NB4 (cell line): ENCODE measurements at regions not wholly inside any gene's neighbourhood (a gene's known extent, or its start where the extent isn't known, plus 50 kb on each side); places are given as distances from the start of the nearest gene placed in this dataset.

ENCODE experiments used
- DNase-seq: peaks from one replicate; pipeline ENCODE4 v3.0.0; 2010; ENCODE audit warnings: low read depth
- H3K4me3 ChIP-seq: one replicate; pipeline ENCODE4 v1.5.1; 2011; ENCODE audit warnings: mild to moderate bottlenecking, low read depth, low read length, moderate library complexity
- MYC ChIP-seq: IDR thresholded peaks from 2 replicates; pipeline ENCODE4 v1.6.1; 2011; ENCODE audit warnings: low read depth, low read length
- POLR2A ChIP-seq: IDR thresholded peaks from 2 replicates; pipeline ENCODE4 v1.6.1; 2011; ENCODE audit warnings: mild to moderate bottlenecking; ENCODE audit not compliant: insufficient read length; ENCODE audit errors: extremely low read depth
- TF ChIP-seq, protein P1 (sequence below): IDR thresholded peaks from one replicate; pipeline ENCODE4 v1.5.1; 2012; ENCODE audit warnings: low read depth, low read length
- TF ChIP-seq, protein P2 (sequence below): IDR thresholded peaks from 2 replicates; pipeline ENCODE4 v1.6.1; 2011; ENCODE audit warnings: low read depth, low read length

DNA sequence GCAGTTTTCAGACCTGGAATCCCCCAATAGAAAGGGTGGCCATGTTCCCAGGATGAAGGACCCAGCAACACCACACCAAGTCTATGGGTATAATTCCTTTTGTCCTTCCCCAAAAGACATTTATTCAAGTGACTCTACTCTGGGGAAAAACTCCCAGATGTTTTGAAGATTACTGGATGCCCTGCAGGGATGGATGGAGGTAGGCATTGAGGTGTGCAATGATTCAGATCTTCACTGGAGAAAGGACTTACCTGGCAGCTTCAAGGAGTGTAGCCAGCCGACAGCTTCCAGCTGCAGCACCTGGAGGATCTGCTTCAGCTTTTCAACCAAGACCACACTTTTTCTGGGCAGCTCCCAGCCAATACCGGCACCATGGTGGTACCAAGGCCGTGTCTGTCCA, 172.0 kb downstream of the BAMBI start:
- DNase-seq, result no peak
- H3K4me3 ChIP-seq, result no peak overlapping the region
- TF ChIP-seq MYC (no peak), POLR2A (no peak)
- TF ChIP-seq, protein P1, sequence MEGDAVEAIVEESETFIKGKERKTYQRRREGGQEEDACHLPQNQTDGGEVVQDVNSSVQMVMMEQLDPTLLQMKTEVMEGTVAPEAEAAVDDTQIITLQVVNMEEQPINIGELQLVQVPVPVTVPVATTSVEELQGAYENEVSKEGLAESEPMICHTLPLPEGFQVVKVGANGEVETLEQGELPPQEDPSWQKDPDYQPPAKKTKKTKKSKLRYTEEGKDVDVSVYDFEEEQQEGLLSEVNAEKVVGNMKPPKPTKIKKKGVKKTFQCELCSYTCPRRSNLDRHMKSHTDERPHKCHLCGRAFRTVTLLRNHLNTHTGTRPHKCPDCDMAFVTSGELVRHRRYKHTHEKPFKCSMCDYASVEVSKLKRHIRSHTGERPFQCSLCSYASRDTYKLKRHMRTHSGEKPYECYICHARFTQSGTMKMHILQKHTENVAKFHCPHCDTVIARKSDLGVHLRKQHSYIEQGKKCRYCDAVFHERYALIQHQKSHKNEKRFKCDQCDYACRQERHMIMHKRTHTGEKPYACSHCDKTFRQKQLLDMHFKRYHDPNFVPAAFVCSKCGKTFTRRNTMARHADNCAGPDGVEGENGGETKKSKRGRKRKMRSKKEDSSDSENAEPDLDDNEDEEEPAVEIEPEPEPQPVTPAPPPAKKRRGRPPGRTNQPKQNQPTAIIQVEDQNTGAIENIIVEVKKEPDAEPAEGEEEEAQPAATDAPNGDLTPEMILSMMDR, result no peak
- TF ChIP-seq, protein P2, sequence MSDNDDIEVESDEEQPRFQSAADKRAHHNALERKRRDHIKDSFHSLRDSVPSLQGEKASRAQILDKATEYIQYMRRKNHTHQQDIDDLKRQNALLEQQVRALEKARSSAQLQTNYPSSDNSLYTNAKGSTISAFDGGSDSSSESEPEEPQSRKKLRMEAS, result no peak

DNA sequence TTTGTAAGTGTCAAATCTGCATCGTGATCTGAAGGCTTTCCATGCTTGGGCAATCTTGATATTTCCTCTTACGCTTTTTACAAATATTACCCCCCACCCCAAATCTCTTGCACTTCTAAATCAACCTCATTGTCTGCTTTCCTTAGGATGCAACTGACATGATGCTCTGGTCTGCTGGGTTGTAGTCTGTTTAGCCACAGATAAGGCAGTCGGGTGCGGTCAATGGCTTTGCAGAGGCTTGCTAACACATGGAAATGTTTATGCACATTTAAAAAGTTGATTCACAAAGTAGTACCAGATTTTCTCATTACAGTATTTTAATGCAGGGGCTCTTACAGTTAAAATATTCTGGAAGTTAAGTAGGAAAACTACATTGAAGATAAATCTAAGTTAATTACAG, 172.5 kb downstream of the BAMBI start:
- no peak for DNase-seq
- TF ChIP-seq MYC (no peak), POLR2A (no peak)
- TF ChIP-seq, protein P1, result no peak
- TF ChIP-seq, protein P2, result no peak
- H3K4me3 ChIP-seq, result no peak overlapping the region

DNA sequence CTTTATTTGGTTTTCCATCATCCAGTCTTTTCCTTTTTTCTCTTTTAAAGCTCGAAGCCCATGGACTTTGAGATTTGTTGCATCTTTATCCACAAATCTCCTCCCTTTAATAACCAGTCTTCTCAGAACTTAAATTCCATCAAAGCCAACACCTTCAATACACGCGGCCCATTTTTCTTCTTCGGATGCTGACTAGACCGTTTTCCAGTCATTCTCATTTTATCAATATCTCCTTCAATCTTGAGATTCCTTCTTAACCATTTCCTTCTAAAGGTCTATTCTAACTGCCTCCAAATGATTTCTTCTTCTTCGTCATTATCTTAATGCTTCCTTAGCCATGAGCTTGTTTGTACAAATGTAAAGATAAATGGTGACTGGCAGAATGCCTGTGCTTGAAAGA, 173.5 kb downstream of the BAMBI start:
- DNase-seq, result no peak
- H3K4me3 ChIP-seq, result no peak overlapping the region
- no peak for TF ChIP-seq MYC
- TF ChIP-seq, protein P2, result no peak
- TF ChIP-seq, protein P1, result no peak
- TF ChIP-seq POLR2A, result no peak

DNA sequence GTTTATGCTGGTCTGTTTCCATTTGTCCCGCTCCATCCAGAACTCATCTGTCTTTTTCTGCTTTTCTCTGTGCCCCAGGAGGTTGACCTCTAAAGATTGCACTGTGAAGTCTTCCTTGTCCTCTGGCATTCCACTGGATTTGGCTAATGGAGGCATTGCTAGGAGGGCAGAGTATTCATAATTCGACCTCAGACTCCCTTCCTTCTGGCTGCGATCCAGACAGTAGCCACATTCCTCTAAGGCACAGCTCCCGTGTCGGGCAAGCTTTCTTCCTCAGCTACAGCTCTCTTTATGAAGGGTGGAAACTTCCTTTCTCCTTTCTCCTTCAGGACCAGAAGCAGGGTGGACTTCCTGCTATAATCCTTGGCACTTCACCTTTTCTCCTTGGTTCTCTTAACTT, 175.9 kb downstream of the BAMBI start:
- TF ChIP-seq POLR2A (no peak), MYC (no peak)
- TF ChIP-seq, protein P2, result no peak
- TF ChIP-seq, protein P1, result no peak
- DNase-seq, result no peak
- no peak overlapping the region for H3K4me3 ChIP-seq

DNA sequence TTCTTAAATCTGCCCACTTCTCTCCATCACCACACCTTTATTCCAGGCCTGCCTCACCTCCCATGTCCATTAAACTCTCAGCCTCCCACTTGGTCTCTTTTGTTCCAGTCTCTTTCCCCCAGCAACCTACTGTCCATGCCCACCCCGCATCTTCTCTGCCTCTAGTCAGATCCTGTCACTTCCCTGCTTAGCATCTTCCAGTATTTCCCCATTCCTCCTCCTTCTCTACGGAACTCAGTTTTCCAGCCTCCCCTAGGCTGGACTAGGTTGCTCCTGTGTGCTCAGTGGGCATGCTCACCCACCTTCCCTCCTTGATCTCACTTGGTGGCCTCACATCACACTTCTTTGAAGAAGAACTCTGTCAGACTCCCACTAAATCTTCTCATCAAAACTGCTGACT, 179.8 kb downstream of the BAMBI start:
- TF ChIP-seq, protein P2, result no peak
- no peak for DNase-seq
- no peak overlapping the region for H3K4me3 ChIP-seq

DNA sequence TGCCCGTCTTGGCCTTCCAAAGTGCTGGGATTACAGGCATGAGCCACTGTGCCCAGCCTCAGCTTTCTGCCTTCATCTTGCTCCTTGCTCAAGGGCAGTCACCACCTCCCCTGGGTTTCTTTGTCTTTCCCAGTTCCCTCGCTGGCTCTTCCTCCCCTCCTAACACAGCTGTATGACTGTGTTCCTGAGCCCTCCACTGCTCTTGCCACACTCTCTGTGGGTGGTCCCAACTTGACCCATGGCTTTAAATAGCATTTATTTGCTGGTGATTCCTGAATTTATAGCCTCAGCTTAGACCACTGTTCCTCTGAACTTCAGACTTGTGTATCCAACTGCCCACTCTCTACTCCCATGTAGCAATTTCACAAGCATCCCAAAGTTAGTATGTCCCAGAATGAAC, 181.3 kb downstream of the BAMBI start:
- no peak overlapping the region for H3K4me3 ChIP-seq
- no peak for TF ChIP-seq MYC
- TF ChIP-seq, protein P2, result no peak
- TF ChIP-seq POLR2A, result no peak
- TF ChIP-seq, protein P1, result no peak
- no peak for DNase-seq
